Naive thymus-derived CD8-positive, alpha-beta T cell (primary cell): ENCODE measurements at regions not wholly inside any gene's neighbourhood (a gene's known extent, or its start where the extent isn't known, plus 50 kb on each side); places are given as distances from the start of the nearest gene placed in this dataset.

Source experiments
- ATAC-seq, 2 donors: fragments of 150-1000 bp; cut with Tn5 transposase in 1 of 2; sonication (Bioruptor Pico), chemical (Tn5 transposase) in 1 of 2; 1 replicate in 1 of 2; 2 replicates in 1 of 2; pipeline ENCODE4 v1.10.0; 2021; ENCODE audit warnings: mild to moderate bottlenecking in 2 of 2, moderate library complexity in 2 of 2
- POLR2A ChIA-PET: fragments of 350-600 bp; sonication (Branson Sonifier 250); formaldehyde crosslinking; loops from one replicate; lab custom pipeline; 2021; ENCODE audit warnings: antibody characterized with exemption; lab: Charles Lee
- DNase-seq, 10 donors: peaks; one replicate each; pipeline versions ENCODE4 v3.0.0 to v3.0.0-alpha.2; 2020 to 2022
- H3K27ac Mint-ChIP-seq, 10 donors: one replicate each; pipeline ENCODE4 v1.8.0; 2020 to 2022; ENCODE audit warnings: mild to moderate bottlenecking in 10 of 10, mixed read lengths in 10 of 10, moderate library complexity in 4 of 10, inconsistent platforms in 1 of 10
- H3K27me3 Mint-ChIP-seq, 5 donors: one replicate each; pipeline ENCODE4 v1.8.0; 2021 to 2022; ENCODE audit warnings: mixed read lengths in 5 of 5
- H3K36me3 Mint-ChIP-seq, 3 donors: one replicate each; pipeline ENCODE4 v1.8.0; 2020 to 2022; ENCODE audit warnings: mixed read lengths in 3 of 3, mild to moderate bottlenecking in 2 of 3, inconsistent platforms in 1 of 3
- H3K4me1 Mint-ChIP-seq, 4 donors: one replicate each; pipeline ENCODE4 v1.8.0; 2021 to 2022; ENCODE audit warnings: mixed read lengths in 4 of 4
- H3K4me3 Mint-ChIP-seq, 10 donors: one replicate each; pipeline ENCODE4 v1.8.0; 2020 to 2022; ENCODE audit warnings: mild to moderate bottlenecking in 10 of 10, mixed read lengths in 10 of 10, moderate library complexity in 6 of 10, inconsistent platforms in 1 of 10
- H3K9me3 Mint-ChIP-seq, 9 donors: one replicate each; pipeline ENCODE4 v1.8.0; 2020 to 2022; ENCODE audit warnings: mixed read lengths in 9 of 9, mild to moderate bottlenecking in 3 of 9, inconsistent platforms in 1 of 9, moderate library complexity in 1 of 9

DNA sequence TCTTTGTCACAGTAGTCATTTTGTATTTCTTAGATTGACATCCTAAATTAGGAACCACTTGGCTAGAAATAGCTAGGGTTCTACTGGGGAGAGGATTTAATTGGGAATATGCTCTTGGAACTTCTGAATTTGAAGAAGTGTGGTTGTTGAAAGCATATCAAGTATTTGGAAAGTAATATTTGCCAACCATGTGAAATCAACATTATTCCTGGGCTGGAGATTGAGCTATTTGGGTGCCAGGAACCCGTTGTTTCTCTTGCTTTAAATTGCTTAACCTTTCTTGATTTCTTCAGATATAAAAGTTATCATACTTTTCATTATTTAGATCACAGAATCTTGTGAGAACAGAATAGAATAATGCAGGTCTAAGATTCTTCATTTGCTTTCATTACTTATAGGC is 178.4 kb upstream of the ELL2 start:
- Mint-ChIP-seq H3K36me3 (no peaks in the 10 kb centered on the region), H3K27ac (no peak overlapping the region), H3K9me3 (no peaks in the 10 kb centered on the region), H3K4me1 (no peaks in the 10 kb centered on the region), H3K27me3 (peaks cover 6 to 14% (median 9%) of the 10 kb centered on the region in 5 donors), H3K4me3 (no peak overlapping the region)
- DNase-seq, result no peak
- POLR2A ChIA-PET, result interaction anchor here (0.6 kb wide), 1 partner anchor 520 kb away, joined by 3 read pairs; no protein-coding TSS in a partner anchor
- no peak for ATAC-seq

DNA sequence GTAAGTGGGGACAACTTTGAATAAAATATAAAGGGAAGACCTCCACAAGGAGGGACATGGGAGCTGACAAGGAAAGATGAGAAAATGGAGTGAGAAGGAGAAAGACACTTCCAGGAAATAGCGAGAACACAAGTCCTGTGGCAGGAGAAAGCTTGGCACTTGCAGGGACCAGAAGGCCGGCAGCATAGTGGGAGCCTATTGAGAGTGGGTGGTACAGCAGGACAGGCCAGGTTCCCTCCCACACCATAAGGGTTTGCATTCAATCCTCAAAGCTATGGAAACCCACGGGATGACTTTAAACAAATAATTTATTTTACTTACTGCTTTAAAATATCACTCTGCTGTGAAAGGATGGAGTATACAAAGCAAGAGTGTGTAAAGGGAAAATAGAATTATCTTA is 173.2 kb upstream of the ELL2 start:
- no peaks in the 10 kb centered on the region for H3K9me3 Mint-ChIP-seq
- no peak for DNase-seq
- POLR2A ChIA-PET, result no interaction called here
- H3K4me1 Mint-ChIP-seq, result no peaks in the 10 kb centered on the region
- no peak overlapping the region for H3K27ac Mint-ChIP-seq
- peaks cover 3 to 8% (median 6%) of the 10 kb centered on the region in 5 donors for H3K27me3 Mint-ChIP-seq
- H3K36me3 Mint-ChIP-seq, result no peaks in the 10 kb centered on the region
- H3K4me3 Mint-ChIP-seq, result no peak overlapping the region
- no peak for ATAC-seq

DNA sequence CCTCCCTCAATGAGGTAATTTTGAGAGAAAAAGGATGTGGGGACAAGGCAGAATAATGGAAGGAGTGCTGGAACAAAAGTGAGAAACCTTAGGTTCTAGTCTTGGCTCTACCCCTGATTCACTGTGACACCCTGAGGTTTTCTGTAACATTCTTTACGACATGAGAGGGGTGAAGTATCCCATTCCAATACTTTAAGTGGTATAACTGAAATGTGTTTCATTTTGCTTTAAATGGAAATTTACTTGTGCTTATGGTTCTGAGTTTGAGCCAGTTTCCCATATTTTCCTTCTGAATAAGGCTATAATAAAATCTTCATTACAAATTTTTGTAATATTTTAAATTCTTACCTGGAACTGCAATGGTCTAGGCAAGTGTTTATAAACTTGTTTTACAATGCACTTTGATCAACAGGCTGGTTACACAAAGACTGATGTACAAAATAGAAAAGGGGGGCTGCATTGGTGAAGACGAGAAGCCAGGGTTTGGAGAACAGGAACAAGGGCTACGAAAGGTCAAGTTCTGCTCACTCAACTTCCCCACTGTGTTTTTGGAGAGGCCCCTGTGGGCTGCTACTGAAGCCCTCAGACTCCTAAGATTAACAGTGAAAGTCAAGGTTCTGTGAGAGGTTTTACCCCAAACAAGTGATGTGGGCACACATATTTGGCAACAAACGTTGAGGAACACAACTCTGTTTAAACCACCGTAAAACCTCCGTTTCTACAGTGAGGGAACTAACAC is 171.9 kb upstream of the ELL2 start:
- Mint-ChIP-seq H3K27ac (no peak overlapping the region), H3K4me1 (no peaks in the 10 kb centered on the region), H3K36me3 (no peaks in the 10 kb centered on the region), H3K4me3 (no peak overlapping the region), H3K27me3 (peaks cover 0 to 7% (median 5%) of the 10 kb centered on the region in 5 donors), H3K9me3 (no peaks in the 10 kb centered on the region)
- DNase-seq (no peak), ATAC-seq (no peak)
- POLR2A ChIA-PET, result no interaction called here

- Mint-ChIP-seq H3K4me3 (no peak overlapping the region), H3K27ac (no peak overlapping the region), H3K4me1 (no peaks in the 10 kb centered on the region), H3K36me3 (no peaks in the 10 kb centered on the region), H3K27me3 (peaks cover 0 to 7% (median 5%) of the 10 kb centered on the region in 5 donors), H3K9me3 (no peaks in the 10 kb centered on the region)
- DNase-seq, result no peak
- no peak for ATAC-seq
- POLR2A ChIA-PET, result no interaction called here
Measured at GRCh38 chr5:96129276-96129675, 167.6 kb upstream of the ELL2 start.

DNA sequence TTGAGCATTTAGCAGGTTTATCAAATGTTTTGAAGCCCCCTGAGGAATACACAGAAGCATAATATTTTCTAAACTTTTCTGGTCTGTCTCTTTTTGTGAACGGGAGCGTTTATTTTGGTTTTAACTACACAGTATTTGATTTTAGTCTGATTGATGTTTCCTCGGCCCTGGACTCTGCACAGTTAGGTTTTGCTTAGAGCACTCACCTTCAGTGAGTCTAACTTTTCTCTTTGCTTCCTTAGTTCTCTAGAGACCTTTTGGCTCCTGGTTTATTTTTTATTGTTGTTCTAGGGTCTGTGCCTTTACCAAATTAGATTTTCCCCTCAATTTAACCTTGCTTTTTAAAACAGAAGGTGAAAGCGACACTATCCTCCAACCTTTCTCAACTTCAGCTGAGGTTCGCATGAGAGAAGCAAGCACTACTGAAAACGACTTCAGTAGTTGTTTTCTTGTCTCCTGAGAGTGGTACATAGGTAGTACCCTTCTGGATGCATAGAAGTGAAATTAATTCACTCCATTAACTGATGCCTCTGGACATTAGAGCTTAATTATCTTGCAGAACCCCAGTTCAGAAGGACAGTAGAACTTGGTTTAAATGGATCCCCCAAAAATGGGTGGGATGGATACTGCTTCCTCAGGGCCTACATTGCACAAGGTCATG is 166.7 kb upstream of the ELL2 start:
- no peak overlapping the region for H3K4me3 Mint-ChIP-seq
- peak overlapping the region in 1 of 10 donors; percentile 60 for H3K27ac Mint-ChIP-seq
- H3K9me3 Mint-ChIP-seq, result no peaks in the 10 kb centered on the region
- ATAC-seq (no peak), DNase-seq (no peak)
- POLR2A ChIA-PET, result no interaction called here
- no peaks in the 10 kb centered on the region for H3K36me3 Mint-ChIP-seq
- peaks cover 0 to 7% (median 5%) of the 10 kb centered on the region in 5 donors for H3K27me3 Mint-ChIP-seq
- H3K4me1 Mint-ChIP-seq, result no peaks in the 10 kb centered on the region

GRCh38 chr5:96127538-96127937 is 165.9 kb upstream of the ELL2 start:
- DNase-seq, result no peak
- Mint-ChIP-seq H3K4me1 (no peaks in the 10 kb centered on the region), H3K9me3 (no peaks in the 10 kb centered on the region), H3K27ac (no peak overlapping the region), H3K4me3 (no peak overlapping the region), H3K27me3 (peaks cover 0 to 7% (median 5%) of the 10 kb centered on the region in 5 donors), H3K36me3 (no peaks in the 10 kb centered on the region)
- POLR2A ChIA-PET, result no interaction called here
- no peak for ATAC-seq

DNA sequence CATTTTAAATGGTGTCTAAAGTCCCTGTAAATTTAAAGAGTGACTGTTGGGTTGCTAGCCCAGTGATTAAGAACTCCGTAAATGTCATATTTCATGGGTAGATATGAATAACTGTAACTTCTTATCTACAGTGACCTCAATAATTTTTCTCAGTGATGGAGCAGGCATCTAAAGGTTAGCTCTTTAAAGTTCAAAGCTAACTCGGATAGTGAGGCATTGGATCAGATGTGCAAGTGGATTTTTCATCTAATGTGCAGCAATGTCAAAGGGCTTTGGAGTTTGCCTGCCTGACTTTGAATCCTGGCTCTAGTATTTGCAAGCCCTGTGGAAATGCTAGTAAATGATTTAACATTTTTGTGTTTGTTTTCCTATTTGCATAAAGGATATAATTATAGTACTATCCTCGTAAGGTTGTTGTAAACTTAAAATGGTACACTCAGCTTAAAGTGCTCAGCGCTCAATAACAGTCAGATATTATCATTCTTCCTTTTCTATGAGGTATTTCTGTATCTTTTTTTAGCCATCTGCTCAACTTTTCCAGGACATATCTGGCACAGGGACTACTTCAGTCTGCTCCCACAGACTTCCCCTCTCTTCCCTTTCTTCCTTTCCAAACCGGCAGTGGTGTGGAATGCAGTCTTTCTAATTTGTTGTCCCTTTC is 163.7 kb upstream of the ELL2 start:
- no peak overlapping the region for H3K4me3 Mint-ChIP-seq
- H3K27ac Mint-ChIP-seq, result no peak overlapping the region
- no peaks in the 10 kb centered on the region for H3K4me1 Mint-ChIP-seq
- POLR2A ChIA-PET, result no interaction called here
- no peaks in the 10 kb centered on the region for H3K36me3 Mint-ChIP-seq
- no peak for ATAC-seq
- no peak for DNase-seq
- H3K9me3 Mint-ChIP-seq, result no peaks in the 10 kb centered on the region
- peaks cover 0 to 7% (median 5%) of the 10 kb centered on the region in 5 donors for H3K27me3 Mint-ChIP-seq

- no peak for DNase-seq
- no peak overlapping the region for H3K27ac Mint-ChIP-seq
- no peaks in the 10 kb centered on the region for H3K36me3 Mint-ChIP-seq
- POLR2A ChIA-PET, result no interaction called here
- ATAC-seq, result no peak
- H3K9me3 Mint-ChIP-seq, result no peaks in the 10 kb centered on the region
- peaks cover 0 to 8% (median 4%) of the 10 kb centered on the region in 5 donors for H3K27me3 Mint-ChIP-seq
- H3K4me3 Mint-ChIP-seq, result no peak overlapping the region
- no peaks in the 10 kb centered on the region for H3K4me1 Mint-ChIP-seq
Measured at GRCh38 chr5:96124589-96124988, 162.9 kb upstream of the ELL2 start.

- no peak overlapping the region for H3K4me3 Mint-ChIP-seq
- no peaks in the 10 kb centered on the region for H3K9me3 Mint-ChIP-seq
- H3K36me3 Mint-ChIP-seq, result no peaks in the 10 kb centered on the region
- POLR2A ChIA-PET, result no interaction called here
- H3K4me1 Mint-ChIP-seq, result no peaks in the 10 kb centered on the region
- ATAC-seq, result no peak
- DNase-seq, result no peak
- no peak overlapping the region for H3K27ac Mint-ChIP-seq
- peaks cover 0 to 9% (median 7%) of the 10 kb centered on the region in 5 donors for H3K27me3 Mint-ChIP-seq
Measured at GRCh38 chr5:96123418-96123817, 161.8 kb upstream of the ELL2 start.

DNA sequence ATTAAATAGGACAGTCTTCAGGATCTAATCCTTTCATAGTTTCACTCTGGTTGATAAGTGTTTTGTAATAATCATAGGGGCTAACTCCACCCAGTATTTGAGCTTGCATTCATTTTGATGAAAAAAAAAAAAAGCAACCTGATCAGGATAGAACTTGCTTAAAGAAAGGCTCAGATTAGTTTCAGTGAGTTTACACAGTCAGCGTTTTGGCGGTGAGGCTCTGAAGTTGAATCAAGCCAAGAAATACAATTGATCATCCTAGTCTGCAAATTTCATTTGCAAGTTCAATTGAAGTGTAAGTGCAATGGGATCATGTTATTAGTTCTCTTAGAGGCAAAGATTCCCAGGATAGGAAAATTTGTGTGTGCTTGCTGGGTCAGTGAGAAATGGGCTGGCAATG is 159.7 kb upstream of the ELL2 start:
- POLR2A ChIA-PET, result no interaction called here

GRCh38 chr5:96120120-96120519 is 158.5 kb upstream of the ELL2 start:
- Mint-ChIP-seq H3K36me3 (no peaks in the 10 kb centered on the region), H3K4me3 (no peak overlapping the region), H3K9me3 (no peaks in the 10 kb centered on the region), H3K27me3 (peaks cover 0 to 5% (median 3%) of the 10 kb centered on the region in 5 donors), H3K4me1 (peaks cover 2 to 7% (median 3%) of the 10 kb centered on the region in 4 donors), H3K27ac (no peak overlapping the region)
- POLR2A ChIA-PET, result no interaction called here
- ATAC-seq, result no peak
- no peak for DNase-seq

More for the DNA sequence above, 159.7 kb upstream of the ELL2 start:
- Mint-ChIP-seq H3K4me1 (no peaks in the 10 kb centered on the region), H3K36me3 (no peaks in the 10 kb centered on the region), H3K4me3 (no peak overlapping the region), H3K27me3 (peaks cover 0 to 6% (median 3%) of the 10 kb centered on the region in 5 donors), H3K9me3 (no peaks in the 10 kb centered on the region), H3K27ac (no peak overlapping the region)
- no peak for DNase-seq
- ATAC-seq, result no peak

GRCh38 chr5:96117771-96118651 is 156.4 kb upstream of the ELL2 start:
- H3K36me3 Mint-ChIP-seq, result no peaks in the 10 kb centered on the region
- DNase-seq, result no peak
- no peak for ATAC-seq
- POLR2A ChIA-PET, result no interaction called here
- H3K27me3 Mint-ChIP-seq, result peaks cover 0 to 5% (median 3%) of the 10 kb centered on the region in 5 donors
- H3K27ac Mint-ChIP-seq, result no peak overlapping the region
- H3K4me3 Mint-ChIP-seq, result no peak overlapping the region
- no peaks in the 10 kb centered on the region for H3K9me3 Mint-ChIP-seq
- peaks cover 2 to 8% (median 3%) of the 10 kb centered on the region in 4 donors for H3K4me1 Mint-ChIP-seq
